Testis (tissue), 2 donors: ENCODE measurements at regions not wholly inside any gene's neighbourhood (a gene's known extent, or its start where the extent isn't known, plus 50 kb on each side); places are given as distances from the start of the nearest gene placed in this dataset.

Experiments
- DNase-seq: peaks from one replicate; pipeline ENCODE4 v3.0.0-alpha.2; 2019
- H3K27ac ChIP-seq, 2 donors: fragments of 200-600 bp; sonication (generic); one replicate each; pipeline ENCODE4 v1.5.1; 2019
- H3K27me3 ChIP-seq: fragments of 200-600 bp; sonication (generic); one replicate; pipeline ENCODE4 v1.5.1; 2019
- H3K36me3 ChIP-seq: fragments of 200-600 bp; sonication (generic); one replicate; pipeline ENCODE4 v1.5.1; 2017; ENCODE audit warnings: low read depth; ENCODE audit errors: missing control alignments
- H3K4me1 ChIP-seq: fragments of 200-600 bp; sonication (generic); one replicate; pipeline ENCODE4 v1.5.1; 2019
- H3K4me3 ChIP-seq, 2 donors: fragments of 200-600 bp; sonication (generic); one replicate each; pipeline ENCODE4 v1.5.1; 2017 to 2019
- H3K9me3 ChIP-seq: fragments of 200-600 bp; sonication (generic); one replicate; pipeline ENCODE4 v1.5.1; 2017
- CTCF ChIP-seq, 3 experiments: fragments of 450-650 bp in 2 of 3; fragments of 200-600 bp in 1 of 3; sonication (generic) in 1 of 3; IDR thresholded peaks; one replicate each; pipeline ENCODE4 v1.5.1; 2016 to 2019; ENCODE audit warnings: antibody characterized with exemption in 3 of 3, mild to moderate bottlenecking in 2 of 3, moderate library complexity in 1 of 3
- POLR2A ChIP-seq: fragments of 450-650 bp; IDR thresholded peaks from one replicate; pipeline ENCODE4 v1.6.1; 2017; ENCODE audit warnings: antibody characterized with exemption, mild to moderate bottlenecking, moderate library complexity
- WGBS, 2 donors: methylation state at CpG; one replicate each; pipeline ENCODE4 v1.1.5; 2018; 5-methylcytosine and 5-hydroxymethylcytosine counted together
- intact Hi-C: fragments of 100-400 bp; cut with DNase I; formaldehyde crosslinking; loops from one replicate; pipeline ENCODE4 v1.15.1; 2023; ENCODE audit warnings: low total_unique reads

GRCh38 chr6:129773304-129773703, 63.3 kb upstream of the ARHGAP18 start:
- peaks cover 3% of the 10 kb centered on the region for H3K4me1 ChIP-seq
- DNase-seq: no peak
- no peaks in the 10 kb centered on the region for H3K27me3 ChIP-seq
- WGBS, 2 donors: 61 to 68% methylated on average over 2 of the region's 2 CpGs
- H3K9me3 ChIP-seq: no peaks in the 10 kb centered on the region
- TF ChIP-seq POLR2A: no peak
- no peak for TF ChIP-seq CTCF (IDR thresholded peaks at IDR 0.05)
- intact Hi-C loops: no loop called here
- H3K4me3 ChIP-seq: no peak overlapping the region
- H3K27ac ChIP-seq: no peak overlapping the region
- no peaks in the 10 kb centered on the region for H3K36me3 ChIP-seq

- Histone ChIP-seq H3K4me3 (no peak overlapping the region), H3K36me3 (no peaks in the 10 kb centered on the region), H3K27me3 (no peaks in the 10 kb centered on the region), H3K4me1 (peaks cover 10% of the 10 kb centered on the region), H3K9me3 (no peaks in the 10 kb centered on the region), H3K27ac (no peak overlapping the region)
- no peak for DNase-seq
- intact Hi-C loops: no loop called here
- WGBS, 2 donors: 94 to 97% methylated on average over 4 of the region's 4 CpGs
- TF ChIP-seq CTCF (IDR thresholded peaks at IDR 0.05) (no peak), POLR2A (no peak)
Measured at GRCh38 chr6:129771678-129772077, 61.7 kb upstream of the ARHGAP18 start.

GRCh38 chr6:129767776-129768485, 58.0 kb upstream of the ARHGAP18 start:
- TF ChIP-seq POLR2A (no peak), CTCF (IDR thresholded peaks at IDR 0.05) (no peak)
- intact Hi-C loops: no loop called here
- Histone ChIP-seq H3K9me3 (no peaks in the 10 kb centered on the region), H3K27me3 (no peaks in the 10 kb centered on the region), H3K27ac (no peak overlapping the region), H3K4me1 (peaks cover 7% of the 10 kb centered on the region), H3K4me3 (no peak overlapping the region), H3K36me3 (no peaks in the 10 kb centered on the region)
- 66 to 68% methylated on average over 11 of the region's 11 CpGs for WGBS, 2 donors
- no peak for DNase-seq

GRCh38 chr6:129766959-129767728, 57.2 kb upstream of the ARHGAP18 start:
- DNase-seq: peak; percentile 43
- H3K4me3 ChIP-seq: peak overlapping the region in 1 of 2 donors; percentile 34
- H3K9me3 ChIP-seq: no peaks in the 10 kb centered on the region
- H3K4me1 ChIP-seq: peaks cover 7% of the 10 kb centered on the region
- intact Hi-C loops: no loop called here
- H3K27ac ChIP-seq: no peak overlapping the region
- no peak for TF ChIP-seq POLR2A
- no peak for TF ChIP-seq CTCF (IDR thresholded peaks at IDR 0.05)
- H3K27me3 ChIP-seq: no peaks in the 10 kb centered on the region
- WGBS, 2 donors: 1 to 2% methylated on average over 35 to 36 of the region's 36 CpGs
- H3K36me3 ChIP-seq: no peaks in the 10 kb centered on the region
